ENCODE measurements at regions not wholly inside any gene's neighbourhood (a gene's known extent, or its start where the extent isn't known, plus 50 kb on each side); places are given as distances from the start of the nearest gene placed in this dataset.

- Mint-ChIP-seq H3K36me3 (no peaks in the 10 kb centered on the region), H3K9me3 (peaks cover 24% of the 10 kb centered on the region), H3K27ac (no peak overlapping the region), H3K4me1 (peaks cover 2% of the 10 kb centered on the region), H3K27me3 (ENCODE audit: low read depth) (no peaks in the 10 kb centered on the region), H3K4me3 (no peak overlapping the region)
- TF ChIP-seq CTCF (IDR thresholded peaks at IDR 0.05; ENCODE audit: unreplicated experiment): no peak
- no peak for DNase-seq (ENCODE audit: low spot score in 2 of 2, unreplicated experiment in 2 of 2)
Measured at GRCh38 chr16:64419832-64420231, 702.0 kb downstream of the CDH11 start.

GRCh38 chr16:64417711-64418227, 704.1 kb downstream of the CDH11 start:
- Mint-ChIP-seq H3K27ac (no peak overlapping the region), H3K36me3 (no peaks in the 10 kb centered on the region), H3K4me1 (no peaks in the 10 kb centered on the region), H3K27me3 (ENCODE audit: low read depth) (no peaks in the 10 kb centered on the region), H3K4me3 (no peak overlapping the region), H3K9me3 (peaks cover 25% of the 10 kb centered on the region)
- DNase-seq (ENCODE audit: low spot score in 2 of 2, unreplicated experiment in 2 of 2): no peak
- TF ChIP-seq CTCF (IDR thresholded peaks at IDR 0.05; ENCODE audit: unreplicated experiment): no peak

GRCh38 chr16:64416216-64417005, 705.5 kb downstream of the CDH11 start:
- H3K9me3 Mint-ChIP-seq: peaks cover 16% of the 10 kb centered on the region
- H3K4me1 Mint-ChIP-seq: no peaks in the 10 kb centered on the region
- no peak overlapping the region for H3K4me3 Mint-ChIP-seq
- TF ChIP-seq CTCF (IDR thresholded peaks at IDR 0.05; ENCODE audit: unreplicated experiment): no peak
- no peak overlapping the region for H3K27ac Mint-ChIP-seq
- DNase-seq (ENCODE audit: low spot score in 2 of 2, unreplicated experiment in 2 of 2): no peak
- H3K36me3 Mint-ChIP-seq: no peaks in the 10 kb centered on the region
- no peaks in the 10 kb centered on the region for H3K27me3 Mint-ChIP-seq (ENCODE audit: low read depth)

GRCh38 chr16:64412578-64413280, 709.1 kb downstream of the CDH11 start:
- H3K27ac Mint-ChIP-seq: no peak overlapping the region
- H3K9me3 Mint-ChIP-seq: peaks cover 9% of the 10 kb centered on the region
- no peak overlapping the region for H3K4me3 Mint-ChIP-seq
- H3K36me3 Mint-ChIP-seq: no peaks in the 10 kb centered on the region
- H3K27me3 Mint-ChIP-seq (ENCODE audit: low read depth): no peaks in the 10 kb centered on the region
- no peak for DNase-seq (ENCODE audit: low spot score in 2 of 2, unreplicated experiment in 2 of 2)
- no peaks in the 10 kb centered on the region for H3K4me1 Mint-ChIP-seq
- no peak for TF ChIP-seq CTCF (IDR thresholded peaks at IDR 0.05; ENCODE audit: unreplicated experiment)

GRCh38 chr16:64410306-64410705, 711.6 kb downstream of the CDH11 start:
- H3K4me1 Mint-ChIP-seq: no peaks in the 10 kb centered on the region
- TF ChIP-seq CTCF (IDR thresholded peaks at IDR 0.05; ENCODE audit: unreplicated experiment): no peak

More at GRCh38 chr16:64410306-64410705, 711.6 kb downstream of the CDH11 start:
- Mint-ChIP-seq H3K27ac (no peak overlapping the region), H3K27me3 (ENCODE audit: low read depth) (peaks cover 3% of the 10 kb centered on the region), H3K4me3 (no peak overlapping the region), H3K36me3 (no peaks in the 10 kb centered on the region), H3K9me3 (peaks cover 9% of the 10 kb centered on the region)
- DNase-seq (ENCODE audit: low spot score in 2 of 2, unreplicated experiment in 2 of 2): no peak

All from mesothelial cell of epicardium (in vitro differentiated cells).